Mucosa of gallbladder (tissue), 1 donor: ENCODE measurements at regions not wholly inside any gene's neighbourhood (a gene's known extent, or its start where the extent isn't known, plus 50 kb on each side); places are given as distances from the start of the nearest gene placed in this dataset.
"Not testable (repeated sequence)": the region's sequence is repeated elsewhere in the genome, so short reads cannot be mapped to it uniquely, and the experiment has no call there.

Experiments
- DNase-seq: peaks from one replicate; pipeline ENCODE4 v3.0.0-alpha.2; 2020; ENCODE audit warnings: low spot score
- donor health status: DM: no; HTN: no; CAD: no.

DNA sequence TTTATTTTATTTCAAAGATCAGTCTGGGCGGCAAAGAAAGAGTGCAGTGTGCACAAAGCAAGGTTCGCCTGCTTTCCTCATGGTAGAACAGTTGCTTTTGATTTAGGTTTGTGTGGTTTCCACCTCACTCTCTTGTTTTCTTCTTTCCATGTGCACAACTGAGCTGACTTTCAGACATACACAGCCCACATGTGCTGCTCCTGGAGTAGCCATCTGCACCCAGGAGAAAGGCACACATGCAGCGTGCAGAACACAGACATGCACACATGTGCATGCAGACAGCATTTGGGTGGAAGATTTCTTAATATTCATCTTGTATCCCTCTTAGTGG is 302.1 kb downstream of the FZD1 start:
- DNase-seq: no peak

DNA sequence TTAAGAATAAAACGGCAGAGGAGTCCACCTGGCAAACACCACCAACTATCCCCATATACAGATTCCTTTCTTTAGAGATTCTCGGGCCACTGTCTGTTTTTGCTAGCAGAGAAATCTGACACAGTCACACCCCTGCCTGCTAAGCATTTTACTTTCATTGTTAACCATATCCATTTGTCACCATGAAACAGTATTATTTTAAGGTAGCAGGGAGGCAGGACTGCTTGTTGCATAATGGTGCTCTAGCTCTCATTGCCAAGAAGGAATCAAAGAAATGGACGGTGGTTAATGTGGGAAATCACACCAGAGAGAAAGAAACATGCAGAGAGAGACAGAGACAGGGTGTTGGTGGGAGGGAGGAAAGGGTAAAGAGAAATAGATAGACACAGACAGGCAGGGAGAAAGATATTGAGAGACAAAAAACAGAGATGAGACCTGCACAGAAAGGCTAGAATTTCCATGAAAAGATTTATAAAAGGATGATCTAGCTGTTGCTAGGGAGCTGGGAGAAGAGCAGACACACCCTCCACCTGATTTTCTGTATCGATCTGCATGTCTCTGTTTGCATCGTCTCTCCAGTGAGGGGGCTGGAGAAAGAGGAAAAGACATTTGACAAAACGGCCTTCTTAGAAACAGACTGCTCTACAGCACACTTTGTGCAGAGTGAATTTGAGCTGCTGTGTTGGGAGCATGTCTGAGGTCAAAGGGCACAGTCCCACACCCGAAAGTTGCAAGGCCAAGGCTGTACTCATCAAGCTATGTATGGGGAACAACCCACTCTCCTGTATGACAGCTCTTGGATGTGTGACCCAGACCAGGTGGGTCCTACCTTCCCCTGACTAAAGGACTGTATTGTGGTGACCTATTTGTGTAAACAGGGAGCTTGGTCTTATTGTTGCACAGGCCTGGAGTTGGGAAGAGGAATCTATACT is 303.1 kb downstream of the FZD1 start:
- DNase-seq: no peak

DNA sequence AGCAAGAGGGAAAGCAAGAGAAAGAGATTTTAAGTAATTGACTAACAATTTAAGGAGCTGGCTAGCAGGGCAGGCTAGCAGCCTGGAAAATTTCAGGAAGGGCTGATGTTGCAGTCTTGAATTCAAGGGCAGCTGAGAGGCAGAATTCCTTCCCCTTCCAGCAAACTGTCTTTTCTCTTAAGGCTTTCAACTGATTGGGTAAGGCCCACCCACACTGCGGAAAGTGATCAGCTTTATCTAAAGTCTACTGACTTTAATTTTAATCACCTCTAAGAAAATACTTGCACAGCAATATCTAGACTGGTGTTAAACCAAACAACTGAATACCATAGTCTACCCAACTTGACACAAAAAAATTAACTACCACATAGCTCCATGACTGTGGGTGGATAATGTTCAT is 303.9 kb downstream of the FZD1 start:
- DNase-seq: no peak

DNA sequence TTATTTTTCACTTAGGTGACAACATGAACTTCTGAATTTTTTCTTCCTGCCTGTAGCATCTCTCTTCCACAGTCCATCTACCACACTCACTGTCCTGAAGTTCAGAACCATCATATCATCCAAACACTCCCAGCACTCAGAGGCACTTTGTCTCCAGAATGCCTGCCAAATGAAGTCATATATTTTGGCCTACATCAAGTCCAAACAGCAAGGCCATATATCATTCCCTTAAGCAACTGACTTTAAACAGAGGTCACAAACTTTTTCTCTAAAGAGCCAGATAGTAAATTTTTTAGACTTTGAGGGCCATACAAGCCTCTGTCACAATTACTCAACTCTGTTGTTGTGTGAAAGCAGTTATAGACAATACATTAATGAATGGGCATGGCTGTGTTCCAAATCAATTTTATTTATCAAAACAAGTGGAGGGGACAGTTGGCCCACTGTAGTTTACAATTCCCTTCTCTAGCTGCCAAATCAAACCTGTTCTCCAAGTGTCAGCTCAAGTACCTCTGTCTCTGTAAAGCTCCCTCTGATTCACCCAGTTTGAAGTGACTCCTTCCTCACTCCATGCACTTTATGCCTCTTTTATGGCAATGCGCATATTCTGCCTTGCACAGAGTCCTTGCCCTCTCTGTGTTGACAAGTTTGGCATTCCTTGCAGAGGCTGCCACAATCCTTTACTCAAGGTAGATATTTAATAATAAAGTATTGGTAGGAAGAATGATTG is 305.7 kb downstream of the FZD1 start:
- DNase-seq: no peak

DNA sequence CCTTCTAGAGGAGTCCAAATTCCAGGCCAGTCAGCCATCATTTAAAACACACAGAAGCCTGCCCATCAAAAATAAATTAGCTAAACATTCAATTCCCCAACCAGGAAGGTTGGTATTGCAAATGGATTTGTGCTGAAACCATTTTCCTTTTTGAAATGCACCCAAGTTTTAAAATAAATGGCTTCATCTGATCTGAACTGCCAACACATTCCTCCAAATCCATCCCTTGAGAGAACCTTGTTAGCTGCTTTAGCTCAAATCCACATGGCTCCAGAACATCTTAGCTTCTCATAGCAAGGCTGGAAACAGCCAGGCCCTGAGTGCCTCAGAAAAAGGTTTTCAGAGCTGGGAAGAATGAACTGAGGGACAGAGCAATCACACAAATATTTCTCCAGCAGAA is 306.3 kb downstream of the FZD1 start:
- no peak for DNase-seq

DNA sequence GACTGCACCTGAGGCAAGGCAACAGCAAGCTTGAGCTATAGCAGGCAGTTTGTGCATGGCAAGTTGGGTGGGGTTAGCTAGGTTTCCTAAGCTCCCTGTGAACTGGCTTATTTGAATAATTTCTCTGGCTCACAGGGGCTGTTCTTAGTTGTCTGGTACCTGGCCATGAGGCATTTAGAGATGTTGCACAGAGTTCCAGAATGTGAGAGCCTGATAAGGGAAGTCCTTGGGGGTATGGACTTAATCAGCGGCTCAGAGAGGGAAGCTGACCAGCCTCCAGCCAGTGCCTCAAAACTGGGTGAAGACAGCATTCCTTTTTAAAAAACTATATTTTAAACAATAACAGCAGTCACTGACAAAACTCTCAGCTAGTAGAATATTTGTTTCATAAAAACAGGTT is 307.4 kb downstream of the FZD1 start:
- DNase-seq: no peak

DNA sequence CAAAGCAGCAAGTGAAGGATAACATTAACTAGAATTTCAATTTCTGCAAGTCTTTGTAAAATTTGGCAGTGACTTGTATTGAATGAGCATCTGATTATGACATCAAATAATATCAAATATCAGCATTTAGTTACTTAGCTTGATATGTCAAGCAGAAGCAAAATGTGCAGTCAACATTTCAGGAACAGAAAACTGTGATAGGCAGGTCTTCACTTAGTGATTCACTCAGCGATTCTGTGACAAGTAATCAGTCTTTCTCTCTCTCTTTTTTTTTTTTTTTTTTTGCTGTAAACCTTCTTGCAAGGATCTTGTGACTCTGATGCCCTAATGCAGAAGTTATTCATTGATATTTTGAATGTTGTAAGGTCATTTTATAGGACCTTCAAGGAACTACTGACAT is 307.1 kb downstream of the MTERF1 start:
- DNase-seq: no peak

DNA sequence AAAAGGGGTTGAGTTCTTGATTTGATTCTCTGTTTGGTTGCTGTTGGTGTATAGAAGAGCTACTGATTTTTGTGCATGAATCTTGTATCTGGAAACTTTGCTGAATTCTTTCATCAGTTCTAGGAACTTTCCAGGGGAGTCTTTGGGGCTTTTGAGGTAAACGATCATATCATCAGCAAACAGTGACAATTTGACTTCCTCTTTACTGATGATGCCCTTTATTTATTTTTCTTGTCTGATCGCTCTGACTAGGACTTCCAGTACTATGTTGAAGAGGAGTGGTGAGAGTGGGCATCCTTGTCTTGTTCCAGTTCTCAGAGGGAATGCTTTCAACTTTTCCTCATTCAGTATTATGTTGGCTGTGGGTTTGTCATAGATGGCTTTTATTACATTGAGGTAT is 304.0 kb downstream of the MTERF1 start:
- DNase-seq: not testable (repeated sequence)

DNA sequence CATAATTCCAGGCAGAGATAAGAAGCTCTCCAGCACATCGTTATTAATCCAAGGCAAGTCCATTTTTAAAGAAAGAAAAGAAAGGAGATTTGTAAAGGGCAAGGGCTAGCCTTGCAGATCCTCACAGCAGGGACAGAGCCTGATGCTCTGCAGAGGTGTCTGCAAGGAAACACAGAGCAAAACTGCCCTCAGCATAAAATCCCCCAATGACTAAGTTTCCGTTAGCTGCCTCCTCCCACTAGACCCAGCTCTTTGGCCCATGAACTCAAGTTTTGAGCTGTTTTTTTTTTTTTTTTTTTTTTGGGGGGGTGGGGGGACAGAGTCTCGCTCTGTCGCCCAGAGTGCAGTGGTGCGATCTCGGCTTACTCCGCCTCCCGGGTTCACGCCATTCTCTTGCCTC is 300.7 kb downstream of the MTERF1 start:
- DNase-seq: no peak

DNA sequence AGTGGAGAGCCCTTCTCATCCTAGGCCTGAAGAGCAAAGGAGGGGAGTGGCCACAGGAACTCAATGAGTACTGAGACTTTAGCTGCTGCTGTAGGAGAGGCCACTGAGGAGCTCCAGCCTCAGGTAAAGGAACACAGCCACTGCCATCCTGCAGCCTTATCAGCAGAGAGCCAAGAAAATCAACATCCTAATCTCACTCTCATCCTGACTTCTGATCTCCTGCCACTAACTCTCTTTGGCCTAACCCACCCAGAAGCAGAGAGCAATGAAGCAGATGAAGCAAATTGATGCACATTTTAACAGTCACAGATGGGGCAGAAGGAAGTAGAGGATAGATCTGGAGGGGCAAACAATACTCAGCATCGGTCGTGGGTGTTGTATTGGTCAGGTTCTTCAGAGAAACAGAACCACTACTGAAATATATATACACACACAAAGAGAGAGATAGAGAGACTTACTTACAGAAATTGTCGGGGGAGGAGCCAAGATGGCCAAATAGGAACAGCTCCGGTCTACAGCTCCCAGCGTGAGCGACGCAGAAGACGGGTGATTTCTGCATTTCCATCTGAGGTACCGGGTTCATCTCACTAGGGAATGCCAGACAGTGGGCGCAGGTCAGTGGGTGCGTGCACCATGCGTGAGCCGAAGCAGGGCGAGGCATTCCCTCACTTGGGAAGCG is 297.6 kb downstream of the MTERF1 start:
- no peak for DNase-seq

DNA sequence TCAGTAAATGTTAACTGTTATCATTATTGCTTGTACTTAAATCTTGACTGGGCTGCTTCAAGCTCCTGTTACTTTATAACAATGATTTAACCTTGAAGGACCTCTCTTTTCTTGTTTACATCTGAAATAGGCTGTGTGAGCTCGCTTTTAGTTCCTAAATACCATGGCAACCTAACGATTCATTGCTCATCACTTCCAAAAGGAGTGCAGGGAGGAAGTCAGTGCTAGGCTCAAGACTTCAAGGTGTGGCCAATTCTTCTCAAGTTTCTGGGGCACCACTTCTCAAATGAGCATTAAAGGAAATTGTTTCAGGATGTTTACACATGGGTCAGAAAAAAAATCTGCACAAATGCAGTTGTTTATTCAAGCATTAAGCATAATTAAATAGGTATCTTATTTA is 284.2 kb downstream of the MTERF1 start:
- no peak for DNase-seq

DNA sequence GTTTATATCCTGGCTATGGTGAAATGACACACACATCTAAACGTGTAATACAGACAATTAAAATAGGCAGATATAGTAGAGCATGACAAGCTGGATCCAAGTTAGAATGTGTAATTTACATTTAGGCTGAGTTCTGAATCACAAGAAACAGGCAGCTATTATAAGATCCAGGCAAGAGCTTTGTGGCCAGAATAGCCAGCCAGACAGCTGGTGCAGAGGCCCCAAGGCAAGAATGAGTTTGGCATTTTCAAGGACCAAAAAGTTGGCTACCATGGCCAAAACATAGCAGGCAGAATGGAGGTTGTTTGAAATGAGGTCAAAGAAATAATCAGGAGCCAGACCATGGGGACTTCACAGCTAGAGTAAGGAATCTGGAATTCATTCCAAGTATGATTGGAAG is 281.7 kb downstream of the MTERF1 start:
- no peak for DNase-seq

DNA sequence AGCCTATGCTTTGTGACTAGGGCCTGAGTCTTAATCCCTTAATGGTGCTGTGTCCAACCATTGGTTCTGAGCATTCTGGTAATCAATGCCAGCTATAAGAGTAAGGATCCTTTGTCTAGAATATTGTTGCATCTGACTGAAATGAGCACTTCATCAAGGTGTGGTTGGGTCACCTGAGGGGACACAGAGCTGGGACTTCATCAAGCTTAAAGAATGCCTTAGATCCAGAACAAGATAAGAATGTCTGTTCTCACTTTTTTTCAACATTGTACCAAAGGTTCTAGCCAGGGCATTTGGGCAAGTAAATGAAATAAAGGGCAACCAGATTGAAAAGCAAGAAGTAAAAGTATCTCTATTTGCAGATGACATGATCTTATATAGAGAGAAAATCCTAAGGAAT is 280.4 kb downstream of the MTERF1 start:
- DNase-seq: no peak

DNA sequence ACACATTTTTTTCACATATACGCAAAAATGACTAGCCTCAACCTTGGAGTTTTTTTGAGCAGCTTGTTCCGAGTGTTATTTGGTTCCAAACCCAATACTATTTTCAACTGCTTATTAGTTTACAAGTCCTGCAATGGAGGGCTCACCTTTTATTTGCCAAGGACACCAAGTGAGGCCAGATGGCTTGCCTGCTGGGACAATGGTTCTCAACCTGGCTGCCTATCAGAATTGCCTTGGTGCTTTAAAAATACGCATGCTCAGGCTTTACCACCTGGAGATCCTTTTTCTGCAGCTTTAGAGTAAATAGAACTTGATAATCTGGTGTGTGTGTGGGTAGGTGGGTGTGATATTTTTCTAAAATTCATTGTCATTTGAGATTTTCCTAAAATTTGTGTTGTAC is 276.8 kb downstream of the MTERF1 start:
- DNase-seq: no peak

DNA sequence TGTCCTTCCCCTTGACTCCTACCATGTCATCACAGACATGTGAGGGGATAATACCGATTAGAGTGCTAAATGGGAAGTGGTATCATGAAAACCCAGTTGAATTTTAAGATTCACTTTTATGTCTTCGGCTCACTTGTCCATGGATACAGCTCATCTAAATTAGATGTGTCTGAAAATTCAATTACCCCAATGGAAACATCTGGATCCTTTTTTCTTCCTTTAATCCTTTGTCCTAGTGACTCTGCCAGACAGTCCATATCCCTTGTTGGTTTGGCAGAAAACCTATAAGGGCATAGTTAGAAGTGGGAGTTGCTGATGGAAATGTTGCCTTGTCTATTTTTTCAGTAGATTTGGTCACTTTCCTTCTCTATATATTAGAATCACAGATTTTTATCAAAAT is 271.9 kb downstream of the MTERF1 start:
- DNase-seq: no peak

DNA sequence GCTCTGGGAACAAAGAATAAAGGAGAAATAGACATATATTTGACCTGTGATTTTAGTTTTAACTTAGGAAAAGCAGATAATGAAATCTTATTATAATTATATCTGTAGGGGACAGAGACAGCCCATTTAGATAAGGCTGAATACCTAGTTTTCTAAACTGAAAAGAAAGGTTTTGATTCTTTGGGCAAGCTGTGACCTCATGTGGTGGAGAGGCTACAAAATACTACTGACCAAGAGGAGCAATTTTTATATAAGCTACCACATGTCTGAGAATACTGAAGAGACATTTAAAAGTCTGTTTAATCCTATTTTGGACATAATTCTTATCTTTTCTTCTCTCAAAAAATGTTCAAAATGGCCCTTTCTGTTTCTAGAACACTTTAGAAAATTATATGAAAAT is 271.0 kb downstream of the MTERF1 start:
- no peak for DNase-seq

DNA sequence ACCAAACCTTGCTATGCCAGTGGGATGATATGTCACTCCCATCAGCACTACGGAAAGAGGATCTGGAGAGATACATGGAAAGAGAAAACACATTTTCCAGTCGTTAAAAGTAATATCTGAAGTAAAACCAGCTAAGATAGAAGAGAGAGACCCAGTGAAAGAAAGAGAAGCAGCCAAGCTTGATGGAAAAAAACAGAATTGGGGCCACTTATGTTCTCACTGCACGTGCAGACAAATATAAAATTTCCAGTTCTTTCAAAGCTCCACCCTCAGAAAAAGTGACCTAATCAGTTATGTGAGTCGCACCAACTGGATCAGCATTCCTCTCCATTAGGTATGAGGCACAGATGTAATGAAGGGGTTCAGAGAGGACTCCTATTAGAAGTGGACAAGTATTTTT is 266.1 kb downstream of the MTERF1 start:
- no peak for DNase-seq

DNA sequence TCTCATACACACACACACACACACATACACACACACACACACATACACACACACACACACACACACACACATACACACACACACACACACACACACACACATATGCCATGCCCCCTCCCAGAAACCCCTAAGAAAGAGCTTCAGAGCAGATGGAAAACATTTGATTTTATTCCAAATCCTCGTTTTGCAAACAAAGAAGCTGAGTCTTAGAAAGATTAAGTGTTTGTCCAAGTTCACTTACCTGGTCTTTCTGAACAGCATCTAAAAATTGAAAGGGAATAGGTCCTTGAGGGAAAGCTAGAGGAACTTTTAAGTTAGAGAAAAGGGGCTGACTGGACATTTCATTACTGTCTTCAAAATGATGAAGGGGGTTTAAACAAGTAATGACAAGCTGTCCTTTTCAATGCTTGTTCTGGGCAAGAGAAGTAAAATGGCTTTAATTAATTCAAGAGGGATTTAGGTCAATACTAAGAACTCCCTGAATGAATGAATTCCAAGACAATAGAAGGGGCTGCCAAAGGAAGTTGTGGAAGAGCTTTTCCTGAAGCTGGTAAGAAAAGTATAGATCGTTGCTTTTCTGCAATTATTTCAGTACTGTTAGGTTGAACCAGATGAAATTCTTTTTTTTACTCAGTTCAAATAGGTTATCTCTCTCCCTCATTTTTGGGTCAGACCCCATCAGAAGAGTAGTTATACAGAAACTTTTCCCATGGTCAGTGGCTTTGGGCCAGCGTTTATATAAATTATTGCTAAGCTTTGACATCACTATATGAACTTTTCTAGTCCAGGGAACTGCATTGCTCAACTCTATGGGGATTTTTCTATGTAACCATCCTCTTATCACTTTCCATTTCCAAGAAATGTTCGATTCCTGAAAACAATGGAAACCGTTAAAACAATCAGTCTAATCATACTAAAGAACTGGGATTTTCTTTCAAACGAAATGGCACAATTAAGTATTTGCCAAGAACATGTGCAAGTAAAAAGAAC is 261.4 kb downstream of the MTERF1 start:
- no peak for DNase-seq

DNA sequence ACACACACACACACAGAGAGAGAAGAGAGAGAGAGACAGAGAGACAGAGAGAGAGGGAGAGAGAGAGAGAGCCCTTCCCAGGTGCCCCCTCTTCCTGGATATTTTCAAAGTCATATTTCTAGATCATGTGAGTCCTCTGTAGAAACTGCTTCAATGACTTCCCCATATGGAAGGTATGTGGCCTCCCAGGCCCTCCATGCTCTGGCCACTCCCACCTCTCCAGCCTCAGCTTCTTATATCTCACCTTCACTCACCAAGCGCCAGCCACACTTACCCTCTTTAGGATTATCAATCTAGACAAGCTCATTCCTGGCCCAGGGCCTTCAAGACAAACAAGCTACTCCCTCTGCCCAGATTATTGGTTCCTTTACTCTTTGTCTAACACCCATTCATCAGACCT is 259.7 kb downstream of the MTERF1 start:
- no peak for DNase-seq

DNA sequence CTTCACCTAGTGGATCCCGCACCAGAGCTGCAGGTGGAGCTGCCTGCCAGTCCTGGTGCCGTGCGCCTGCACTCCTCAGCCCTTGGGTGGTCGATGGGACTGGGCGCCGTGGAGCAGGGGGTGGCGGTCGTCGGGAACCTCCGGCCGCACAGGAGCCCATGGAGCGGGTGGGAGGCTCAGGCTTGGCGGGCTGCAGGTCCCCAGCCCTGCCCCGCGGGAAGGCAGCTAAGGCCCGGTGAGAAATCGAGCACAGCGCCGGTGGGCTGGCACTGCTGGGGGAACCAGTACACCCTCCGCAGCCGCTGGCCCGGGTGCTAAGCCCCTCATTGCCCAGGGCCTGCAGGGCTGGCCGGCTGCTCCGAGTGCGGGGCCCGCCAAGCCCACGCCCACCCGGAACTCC is 253.2 kb downstream of the MTERF1 start:
- DNase-seq: not testable (repeated sequence)

DNA sequence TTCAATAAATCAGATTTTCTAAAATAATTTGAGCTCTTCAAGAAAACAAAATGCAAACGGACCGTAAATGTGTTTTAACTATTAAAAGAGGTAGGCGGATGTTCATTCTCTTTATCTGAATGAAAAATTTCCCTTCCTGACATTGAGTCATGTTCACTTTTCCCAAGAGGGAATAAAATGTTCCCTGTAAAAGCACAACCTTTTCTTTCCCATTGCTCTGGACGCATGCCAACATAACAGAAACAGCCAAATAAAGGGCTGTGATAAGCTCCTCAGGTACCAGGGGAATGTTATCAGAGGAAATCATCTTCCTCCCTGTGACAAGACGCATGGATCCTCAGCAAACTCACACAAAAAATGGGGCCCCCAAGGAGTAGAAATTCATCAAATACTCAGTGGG is 251.8 kb downstream of the MTERF1 start:
- no peak for DNase-seq
